ENCODE measurements at regions not wholly inside any gene's neighbourhood (a gene's known extent, or its start where the extent isn't known, plus 50 kb on each side); places are given as distances from the start of the nearest gene placed in this dataset.
"Not testable (repeated sequence)": the region's sequence is repeated elsewhere in the genome, so short reads cannot be mapped to it uniquely, and the experiment has no call there.

GRCh38 chr13:32845952-32846950, 170.0 kb upstream of the KL start:
- intact Hi-C loops (cut with DNase I) = no loop called here
- H3K27ac ChIP-seq = no peak overlapping the region
- H3K4me1 ChIP-seq = no peaks in the 10 kb centered on the region
- no peak for ATAC-seq
- DNase-seq = no peak
- H3K4me3 ChIP-seq = no peak overlapping the region
- H3K36me3 ChIP-seq = no peaks in the 10 kb centered on the region
- H3K27me3 ChIP-seq = no peaks in the 10 kb centered on the region
- TF ChIP-seq CTCF (IDR thresholded peaks at IDR 0.05) = no peak
- H3K9me3 ChIP-seq = no peaks in the 10 kb centered on the region

GRCh38 chr13:32847976-32848375, 168.2 kb upstream of the KL start:
- H3K27me3 ChIP-seq; ATAC-seq; DNase-seq; intact Hi-C loops (cut with DNase I); H3K27ac ChIP-seq; H3K9me3 ChIP-seq; H3K36me3 ChIP-seq; H3K4me1 ChIP-seq; H3K4me3 ChIP-seq: not testable (repeated sequence)

- ATAC-seq (no peak), DNase-seq (no peak)
- Histone ChIP-seq H3K27me3 (no peaks in the 10 kb centered on the region), H3K36me3 (no peaks in the 10 kb centered on the region), H3K4me1 (no peaks in the 10 kb centered on the region), H3K4me3 (no peak overlapping the region), H3K9me3 (no peaks in the 10 kb centered on the region), H3K27ac (no peak overlapping the region)
- intact Hi-C loops (cut with DNase I) = no loop called here
- TF ChIP-seq CTCF (IDR thresholded peaks at IDR 0.05) = no peak
Observed at GRCh38 chr13:32849369-32849768, 166.9 kb upstream of the KL start.

- H3K4me3 ChIP-seq = no peak overlapping the region
- H3K4me1 ChIP-seq = no peaks in the 10 kb centered on the region
- no peak for TF ChIP-seq CTCF (IDR thresholded peaks at IDR 0.05)
- H3K36me3 ChIP-seq = no peaks in the 10 kb centered on the region
- no peaks in the 10 kb centered on the region for H3K9me3 ChIP-seq
- ATAC-seq (no peak), DNase-seq (no peak)
- intact Hi-C loops (cut with DNase I) = no loop called here
- H3K27me3 ChIP-seq = no peaks in the 10 kb centered on the region
- no peak overlapping the region for H3K27ac ChIP-seq
Observed at GRCh38 chr13:32850316-32851052, 165.7 kb upstream of the KL start.

GRCh38 chr13:32851083-32852069, 164.8 kb upstream of the KL start:
- no peak for TF ChIP-seq CTCF (IDR thresholded peaks at IDR 0.05)
- no peak overlapping the region for H3K4me3 ChIP-seq
- no peaks in the 10 kb centered on the region for H3K36me3 ChIP-seq
- intact Hi-C loops (cut with DNase I) = no loop called here
- ATAC-seq = peak; percentile 64
- H3K9me3 ChIP-seq = no peaks in the 10 kb centered on the region
- H3K27ac ChIP-seq = no peak overlapping the region
- H3K27me3 ChIP-seq = no peaks in the 10 kb centered on the region
- DNase-seq = no peak
- H3K4me1 ChIP-seq = no peaks in the 10 kb centered on the region

Data from left lung (tissue), 4 donors.